Dermis microvascular lymphatic vessel endothelial cell (primary cell): ENCODE measurements at regions not wholly inside any gene's neighbourhood (a gene's known extent, or its start where the extent isn't known, plus 50 kb on each side); places are given as distances from the start of the nearest gene placed in this dataset.
"Not testable (repeated sequence)": the region's sequence is repeated elsewhere in the genome, so short reads cannot be mapped to it uniquely, and the experiment has no call there.

Experiments
- DNase-seq, 2 donors: peaks; one replicate each; pipeline versions ENCODE4 v3.0.0 to v3.0.0-alpha.2; 2010; ENCODE audit warnings: low read depth in 2 of 2

GRCh38 chr21:8194042-8194441 lies 2327.3 kb upstream of the TPTE start:
- DNase-seq: not testable (repeated sequence)

- not testable (repeated sequence) for DNase-seq
Observed at GRCh38 chr21:8197377-8198027, 2323.9 kb upstream of the TPTE start.

- not testable (repeated sequence) for DNase-seq
Observed at GRCh38 chr21:8205094-8205891, 2316.1 kb upstream of the TPTE start.

- not testable (repeated sequence) for DNase-seq
Observed at GRCh38 chr21:8205892-8206188, 2315.5 kb upstream of the TPTE start.

- not testable (repeated sequence) for DNase-seq
Observed at GRCh38 chr21:8212986-8213550, 2308.3 kb upstream of the TPTE start.

GRCh38 chr21:8214539-8214938 lies 2306.8 kb upstream of the TPTE start:
- not testable (repeated sequence) for DNase-seq

GRCh38 chr21:8229366-8230150 lies 2291.8 kb upstream of the TPTE start:
- DNase-seq: not testable (repeated sequence)

- not testable (repeated sequence) for DNase-seq
Observed at GRCh38 chr21:8231252-8231651, 2290.1 kb upstream of the TPTE start.

GRCh38 chr21:8233000-8233399 lies 2288.4 kb upstream of the TPTE start:
- DNase-seq: not testable (repeated sequence)

- DNase-seq: not testable (repeated sequence)
Observed at GRCh38 chr21:8234059-8234458, 2287.3 kb upstream of the TPTE start.

- DNase-seq: not testable (repeated sequence)
Observed at GRCh38 chr21:8244723-8245641, 2276.4 kb upstream of the TPTE start.

GRCh38 chr21:8245642-8246402 lies 2275.6 kb upstream of the TPTE start:
- not testable (repeated sequence) for DNase-seq

- DNase-seq: not testable (repeated sequence)
Observed at GRCh38 chr21:8251701-8252100, 2269.7 kb upstream of the TPTE start.

- DNase-seq: not testable (repeated sequence)
Observed at GRCh38 chr21:8255094-8255493, 2266.3 kb upstream of the TPTE start.

- DNase-seq: peak in 1 of 2 donors; percentile 4
Observed at GRCh38 chr21:8257083-8257799, 2264.1 kb upstream of the TPTE start.

GRCh38 chr21:8260065-8260627 lies 2261.2 kb upstream of the TPTE start:
- not testable (repeated sequence) for DNase-seq
